HL-60 (cell line): ENCODE measurements at regions not wholly inside any gene's neighbourhood (a gene's known extent, or its start where the extent isn't known, plus 50 kb on each side); places are given as distances from the start of the nearest gene placed in this dataset.

Experiments used
- GABPA ChIP-seq: IDR thresholded peaks from 2 replicates; pipeline ENCODE4 v1.6.1; 2012; ENCODE audit warnings: low read depth
- POLR2AphosphoS5 ChIP-seq: IDR thresholded peaks from 2 replicates; pipeline ENCODE4 v1.6.1; 2012; ENCODE audit warnings: low read depth
- TF ChIP-seq, protein P1 (sequence below): IDR thresholded peaks from one replicate; pipeline ENCODE4 v1.5.1; 2011; ENCODE audit warnings: low read length, control low read depth, inconsistent platforms; ENCODE audit not compliant: insufficient read depth
- TF ChIP-seq, protein P2 (sequence below): IDR thresholded peaks from 2 replicates; pipeline ENCODE4 v1.6.1; 2012; ENCODE audit warnings: low read depth; ENCODE audit not compliant: insufficient replicate concordance

DNA sequence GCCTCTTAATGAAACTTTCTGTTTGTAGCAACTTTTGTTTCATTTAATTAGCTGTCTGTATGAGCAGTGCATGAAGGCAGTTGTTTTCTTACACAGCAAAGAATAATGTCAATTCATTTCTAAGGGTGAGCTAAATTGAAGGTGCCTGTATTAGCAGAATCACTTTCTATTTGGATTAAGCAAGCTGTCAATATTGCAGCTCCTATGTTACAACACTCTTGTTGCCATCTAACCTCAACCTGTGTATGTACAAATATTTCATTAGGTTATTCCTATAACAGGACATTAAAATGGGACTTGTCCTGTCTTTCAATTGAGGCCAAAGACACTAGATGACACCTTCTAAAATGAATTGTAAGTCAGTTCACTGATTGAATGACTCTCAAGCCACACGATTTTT is 647.5 kb downstream of the UTRN start:
- no peak for TF ChIP-seq POLR2AphosphoS5
- TF ChIP-seq, protein P1, sequence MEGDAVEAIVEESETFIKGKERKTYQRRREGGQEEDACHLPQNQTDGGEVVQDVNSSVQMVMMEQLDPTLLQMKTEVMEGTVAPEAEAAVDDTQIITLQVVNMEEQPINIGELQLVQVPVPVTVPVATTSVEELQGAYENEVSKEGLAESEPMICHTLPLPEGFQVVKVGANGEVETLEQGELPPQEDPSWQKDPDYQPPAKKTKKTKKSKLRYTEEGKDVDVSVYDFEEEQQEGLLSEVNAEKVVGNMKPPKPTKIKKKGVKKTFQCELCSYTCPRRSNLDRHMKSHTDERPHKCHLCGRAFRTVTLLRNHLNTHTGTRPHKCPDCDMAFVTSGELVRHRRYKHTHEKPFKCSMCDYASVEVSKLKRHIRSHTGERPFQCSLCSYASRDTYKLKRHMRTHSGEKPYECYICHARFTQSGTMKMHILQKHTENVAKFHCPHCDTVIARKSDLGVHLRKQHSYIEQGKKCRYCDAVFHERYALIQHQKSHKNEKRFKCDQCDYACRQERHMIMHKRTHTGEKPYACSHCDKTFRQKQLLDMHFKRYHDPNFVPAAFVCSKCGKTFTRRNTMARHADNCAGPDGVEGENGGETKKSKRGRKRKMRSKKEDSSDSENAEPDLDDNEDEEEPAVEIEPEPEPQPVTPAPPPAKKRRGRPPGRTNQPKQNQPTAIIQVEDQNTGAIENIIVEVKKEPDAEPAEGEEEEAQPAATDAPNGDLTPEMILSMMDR, result no peak
- TF ChIP-seq, protein P2, sequence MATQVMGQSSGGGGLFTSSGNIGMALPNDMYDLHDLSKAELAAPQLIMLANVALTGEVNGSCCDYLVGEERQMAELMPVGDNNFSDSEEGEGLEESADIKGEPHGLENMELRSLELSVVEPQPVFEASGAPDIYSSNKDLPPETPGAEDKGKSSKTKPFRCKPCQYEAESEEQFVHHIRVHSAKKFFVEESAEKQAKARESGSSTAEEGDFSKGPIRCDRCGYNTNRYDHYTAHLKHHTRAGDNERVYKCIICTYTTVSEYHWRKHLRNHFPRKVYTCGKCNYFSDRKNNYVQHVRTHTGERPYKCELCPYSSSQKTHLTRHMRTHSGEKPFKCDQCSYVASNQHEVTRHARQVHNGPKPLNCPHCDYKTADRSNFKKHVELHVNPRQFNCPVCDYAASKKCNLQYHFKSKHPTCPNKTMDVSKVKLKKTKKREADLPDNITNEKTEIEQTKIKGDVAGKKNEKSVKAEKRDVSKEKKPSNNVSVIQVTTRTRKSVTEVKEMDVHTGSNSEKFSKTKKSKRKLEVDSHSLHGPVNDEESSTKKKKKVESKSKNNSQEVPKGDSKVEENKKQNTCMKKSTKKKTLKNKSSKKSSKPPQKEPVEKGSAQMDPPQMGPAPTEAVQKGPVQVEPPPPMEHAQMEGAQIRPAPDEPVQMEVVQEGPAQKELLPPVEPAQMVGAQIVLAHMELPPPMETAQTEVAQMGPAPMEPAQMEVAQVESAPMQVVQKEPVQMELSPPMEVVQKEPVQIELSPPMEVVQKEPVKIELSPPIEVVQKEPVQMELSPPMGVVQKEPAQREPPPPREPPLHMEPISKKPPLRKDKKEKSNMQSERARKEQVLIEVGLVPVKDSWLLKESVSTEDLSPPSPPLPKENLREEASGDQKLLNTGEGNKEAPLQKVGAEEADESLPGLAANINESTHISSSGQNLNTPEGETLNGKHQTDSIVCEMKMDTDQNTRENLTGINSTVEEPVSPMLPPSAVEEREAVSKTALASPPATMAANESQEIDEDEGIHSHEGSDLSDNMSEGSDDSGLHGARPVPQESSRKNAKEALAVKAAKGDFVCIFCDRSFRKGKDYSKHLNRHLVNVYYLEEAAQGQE, result no peak
- no peak for TF ChIP-seq GABPA
